ENCODE measurements at regions not wholly inside any gene's neighbourhood (a gene's known extent, or its start where the extent isn't known, plus 50 kb on each side); places are given as distances from the start of the nearest gene placed in this dataset.
A peak's percentile ranks its signal among the peaks of the same experiment; 100 is the strongest.

DNA sequence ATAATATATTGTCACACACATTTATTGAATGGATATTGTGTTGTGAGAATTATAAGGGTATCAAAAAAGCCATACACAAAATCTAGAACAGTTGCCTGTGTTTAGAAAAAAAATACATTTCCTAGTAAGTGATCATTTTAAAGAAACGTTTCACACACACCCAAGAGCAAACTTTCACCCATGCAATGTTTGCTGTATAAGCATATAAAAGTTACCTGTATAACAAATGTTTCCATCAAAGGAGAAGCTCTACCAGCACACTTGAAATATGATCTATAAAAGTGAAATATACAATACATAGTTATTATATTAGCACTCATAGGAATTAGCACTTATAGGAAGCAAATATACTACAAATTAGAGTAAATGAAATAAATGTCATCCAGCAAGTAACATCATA, 1098.1 kb downstream of the NCAM2 start:
- no peak overlapping the region for H3K27ac Mint-ChIP-seq (ENCODE audit: low read depth, unreplicated experiment)
- TF ChIP-seq, protein P1, sequence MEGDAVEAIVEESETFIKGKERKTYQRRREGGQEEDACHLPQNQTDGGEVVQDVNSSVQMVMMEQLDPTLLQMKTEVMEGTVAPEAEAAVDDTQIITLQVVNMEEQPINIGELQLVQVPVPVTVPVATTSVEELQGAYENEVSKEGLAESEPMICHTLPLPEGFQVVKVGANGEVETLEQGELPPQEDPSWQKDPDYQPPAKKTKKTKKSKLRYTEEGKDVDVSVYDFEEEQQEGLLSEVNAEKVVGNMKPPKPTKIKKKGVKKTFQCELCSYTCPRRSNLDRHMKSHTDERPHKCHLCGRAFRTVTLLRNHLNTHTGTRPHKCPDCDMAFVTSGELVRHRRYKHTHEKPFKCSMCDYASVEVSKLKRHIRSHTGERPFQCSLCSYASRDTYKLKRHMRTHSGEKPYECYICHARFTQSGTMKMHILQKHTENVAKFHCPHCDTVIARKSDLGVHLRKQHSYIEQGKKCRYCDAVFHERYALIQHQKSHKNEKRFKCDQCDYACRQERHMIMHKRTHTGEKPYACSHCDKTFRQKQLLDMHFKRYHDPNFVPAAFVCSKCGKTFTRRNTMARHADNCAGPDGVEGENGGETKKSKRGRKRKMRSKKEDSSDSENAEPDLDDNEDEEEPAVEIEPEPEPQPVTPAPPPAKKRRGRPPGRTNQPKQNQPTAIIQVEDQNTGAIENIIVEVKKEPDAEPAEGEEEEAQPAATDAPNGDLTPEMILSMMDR (IDR thresholded peaks at IDR 0.05; ENCODE audit: unreplicated experiment) = no peak
- intact Hi-C loops (cut with micrococcal nuclease) = no loop called here
- H3K36me3 Mint-ChIP-seq (ENCODE audit: insufficient read depth, unreplicated experiment) = no peaks in the 10 kb centered on the region
- POLR2A ChIA-PET = no interaction called here
- H3K4me1 Mint-ChIP-seq (ENCODE audit: insufficient read depth, unreplicated experiment) = no peaks in the 10 kb centered on the region
- H3K9me3 Mint-ChIP-seq (ENCODE audit: unreplicated experiment) = no peaks in the 10 kb centered on the region
- no peak overlapping the region for H3K4me3 Mint-ChIP-seq (ENCODE audit: unreplicated experiment)
- CTCF ChIA-PET = no interaction called here
- BruUV-seq (replicated peaks) = no TSS peak
- DNase-seq (ENCODE audit: unreplicated experiment) = no peak
- H3K27me3 Mint-ChIP-seq (ENCODE audit: insufficient read depth, unreplicated experiment) = no peaks in the 10 kb centered on the region

- H3K36me3 Mint-ChIP-seq (ENCODE audit: insufficient read depth, unreplicated experiment) = no peaks in the 10 kb centered on the region
- no peak overlapping the region for H3K27ac Mint-ChIP-seq (ENCODE audit: low read depth, unreplicated experiment)
- peaks cover 10% of the 10 kb centered on the region for H3K4me1 Mint-ChIP-seq (ENCODE audit: insufficient read depth, unreplicated experiment)
- peaks cover 35% of the 10 kb centered on the region for H3K9me3 Mint-ChIP-seq (ENCODE audit: unreplicated experiment)
- TF ChIP-seq, protein P1 (IDR thresholded peaks at IDR 0.05; ENCODE audit: unreplicated experiment) = no peak
- no peak overlapping the region for H3K4me3 Mint-ChIP-seq (ENCODE audit: unreplicated experiment)
- intact Hi-C loops (cut with micrococcal nuclease) = no loop called here
- no TSS peak for BruUV-seq (replicated peaks)
- no peak for DNase-seq (ENCODE audit: unreplicated experiment)
- ChIA-PET CTCF (no interaction called here), POLR2A (no interaction called here)
- no peaks in the 10 kb centered on the region for H3K27me3 Mint-ChIP-seq (ENCODE audit: insufficient read depth, unreplicated experiment)
Measured at GRCh38 chr21:22106720-22107410, 1108.7 kb downstream of the NCAM2 start.

GRCh38 chr21:22115746-22116145, 1117.5 kb downstream of the NCAM2 start:
- DNase-seq (ENCODE audit: unreplicated experiment) = no peak
- no peak overlapping the region for H3K27ac Mint-ChIP-seq (ENCODE audit: low read depth, unreplicated experiment)
- no peaks in the 10 kb centered on the region for H3K36me3 Mint-ChIP-seq (ENCODE audit: insufficient read depth, unreplicated experiment)
- H3K4me3 Mint-ChIP-seq (ENCODE audit: unreplicated experiment) = no peak overlapping the region
- POLR2A ChIA-PET = no interaction called here
- peaks cover 10% of the 10 kb centered on the region for H3K9me3 Mint-ChIP-seq (ENCODE audit: unreplicated experiment)
- H3K27me3 Mint-ChIP-seq (ENCODE audit: insufficient read depth, unreplicated experiment) = no peaks in the 10 kb centered on the region
- peaks cover 5% of the 10 kb centered on the region for H3K4me1 Mint-ChIP-seq (ENCODE audit: insufficient read depth, unreplicated experiment)
- intact Hi-C loops (cut with micrococcal nuclease) = no loop called here
- BruUV-seq (replicated peaks) = no TSS peak
- CTCF ChIA-PET = no interaction called here
- TF ChIP-seq, protein P1 (IDR thresholded peaks at IDR 0.05; ENCODE audit: unreplicated experiment) = no peak

DNA sequence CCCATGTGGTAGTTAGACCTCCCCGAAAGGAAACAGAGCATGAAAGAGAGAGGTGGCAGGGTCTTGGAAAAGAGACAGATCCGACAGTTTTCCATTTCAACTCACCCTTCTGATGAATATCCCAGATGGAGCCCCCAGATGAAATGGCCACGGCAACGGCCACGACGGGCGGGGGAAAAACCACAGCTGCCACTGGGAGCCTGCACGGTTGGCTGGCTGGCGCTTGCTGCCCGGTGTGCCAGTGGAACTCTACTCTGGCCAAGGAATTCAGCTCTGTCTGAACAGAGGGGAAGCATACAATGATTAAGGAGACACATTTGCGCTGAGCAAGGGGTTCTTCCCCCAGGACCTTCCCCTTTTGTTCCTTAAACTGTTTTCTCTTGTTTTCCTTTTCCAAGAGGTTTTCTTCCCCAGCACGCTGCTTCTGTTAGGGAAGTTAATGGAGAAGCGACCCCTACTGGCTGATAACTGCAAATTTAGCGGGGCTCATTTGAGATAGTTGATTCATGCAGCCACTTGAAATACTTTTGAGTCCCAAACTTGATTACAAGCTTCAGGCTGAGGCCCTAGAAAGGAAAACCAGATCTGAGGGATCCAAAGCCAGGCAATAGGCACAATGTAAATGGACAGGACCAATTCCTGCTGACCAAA, 1122.5 kb downstream of the NCAM2 start:
- H3K36me3 Mint-ChIP-seq (ENCODE audit: insufficient read depth, unreplicated experiment) = no peaks in the 10 kb centered on the region
- no peak overlapping the region for H3K4me3 Mint-ChIP-seq (ENCODE audit: unreplicated experiment)

More for the DNA sequence above, 1122.5 kb downstream of the NCAM2 start:
- Mint-ChIP-seq H3K27ac (ENCODE audit: low read depth, unreplicated experiment) (no peak overlapping the region), H3K9me3 (ENCODE audit: unreplicated experiment) (peaks cover 16% of the 10 kb centered on the region), H3K4me1 (ENCODE audit: insufficient read depth, unreplicated experiment) (no peaks in the 10 kb centered on the region), H3K27me3 (ENCODE audit: insufficient read depth, unreplicated experiment) (no peaks in the 10 kb centered on the region)
- DNase-seq (ENCODE audit: unreplicated experiment) = peak; percentile 7
- TF ChIP-seq, protein P1 (IDR thresholded peaks at IDR 0.05; ENCODE audit: unreplicated experiment) = no peak
- POLR2A ChIA-PET = interaction anchor here (0.7 kb wide), 1 partner anchor 285 kb away, joined by 3 read pairs; no protein-coding TSS in a partner anchor
- intact Hi-C loops (cut with micrococcal nuclease) = no loop called here
- no TSS peak for BruUV-seq (replicated peaks)
- CTCF ChIA-PET = no interaction called here
